ENCODE measurements at regions not wholly inside any gene's neighbourhood (a gene's known extent, or its start where the extent isn't known, plus 50 kb on each side); places are given as distances from the start of the nearest gene placed in this dataset.
"Not testable (repeated sequence)": the region's sequence is repeated elsewhere in the genome, so short reads cannot be mapped to it uniquely, and the experiment has no call there.

DNA sequence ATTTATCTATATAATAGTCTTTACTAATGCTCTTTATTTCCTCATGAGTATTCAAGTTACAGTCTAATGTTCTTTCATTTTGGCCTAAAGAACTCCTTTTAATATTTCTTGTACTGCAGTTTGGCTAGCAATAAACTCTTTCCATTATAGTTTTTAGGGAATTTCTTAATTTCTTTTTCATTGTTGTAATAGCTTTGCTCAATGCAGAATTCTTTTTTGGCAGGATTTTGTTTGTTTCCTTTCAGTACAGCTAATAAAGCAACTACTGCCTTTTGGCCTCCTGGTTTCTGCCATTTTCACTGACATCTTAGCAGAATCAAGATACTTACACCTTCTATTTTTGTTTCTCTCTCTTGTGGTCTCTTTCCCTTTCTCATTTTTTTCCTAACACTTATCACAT lies 390.4 kb upstream of the RGPD4 start:
- no peak for DNase-seq

DNA sequence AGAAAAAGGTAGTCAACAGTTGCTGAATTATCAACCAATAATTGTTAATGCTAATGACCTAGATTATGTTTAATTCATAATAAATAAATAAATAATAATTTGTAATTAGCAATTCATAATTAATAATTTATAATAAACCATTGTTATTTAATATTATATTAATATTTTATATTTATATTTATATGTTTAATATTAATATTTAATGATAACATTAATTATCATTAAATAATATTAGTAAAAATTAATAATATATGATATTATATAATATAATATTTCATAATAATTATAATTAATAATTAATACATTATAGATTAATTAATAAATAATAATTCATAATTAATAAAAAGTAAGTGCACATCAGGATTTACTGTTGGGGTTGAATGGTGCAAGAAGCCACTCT lies 389.4 kb upstream of the RGPD4 start:
- DNase-seq: no peak

DNA sequence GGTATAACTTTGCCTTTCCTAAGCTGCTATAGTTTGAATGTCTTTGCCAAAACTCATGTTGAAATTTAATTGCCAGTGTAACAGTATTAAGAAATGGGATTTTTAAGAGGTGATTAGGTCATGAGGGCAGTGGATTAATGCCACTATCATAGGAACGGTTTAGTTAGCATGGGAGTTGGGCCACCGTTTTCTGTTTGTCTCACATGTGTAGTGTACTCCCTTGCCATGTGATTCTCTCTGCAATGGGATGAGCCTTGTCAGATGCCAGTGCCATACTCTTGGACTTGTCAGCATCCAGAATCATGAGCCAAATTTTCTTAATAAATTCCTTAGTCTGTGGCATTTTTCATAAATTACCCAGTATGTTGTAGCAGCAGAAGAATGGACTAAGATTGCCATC lies 388.9 kb upstream of the RGPD4 start:
- DNase-seq: no peak

DNA sequence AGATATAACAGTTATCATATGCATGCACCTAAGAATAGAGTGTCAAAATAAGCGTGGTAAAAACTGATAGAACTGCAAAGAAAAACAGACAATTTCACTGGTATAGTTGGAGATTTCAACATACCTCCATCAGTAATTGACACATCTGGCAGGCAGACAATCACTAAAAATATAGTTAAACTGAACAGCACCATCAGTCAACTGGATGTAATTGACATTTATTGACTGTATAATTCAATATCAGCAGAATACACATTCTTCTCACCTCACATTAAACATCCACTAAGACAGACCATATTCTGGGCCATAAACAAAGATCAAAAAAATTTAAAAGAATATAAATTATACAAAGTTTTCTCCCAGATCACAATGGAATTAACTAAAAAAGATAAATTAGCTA lies 378.5 kb upstream of the RGPD4 start:
- no peak for DNase-seq

DNA sequence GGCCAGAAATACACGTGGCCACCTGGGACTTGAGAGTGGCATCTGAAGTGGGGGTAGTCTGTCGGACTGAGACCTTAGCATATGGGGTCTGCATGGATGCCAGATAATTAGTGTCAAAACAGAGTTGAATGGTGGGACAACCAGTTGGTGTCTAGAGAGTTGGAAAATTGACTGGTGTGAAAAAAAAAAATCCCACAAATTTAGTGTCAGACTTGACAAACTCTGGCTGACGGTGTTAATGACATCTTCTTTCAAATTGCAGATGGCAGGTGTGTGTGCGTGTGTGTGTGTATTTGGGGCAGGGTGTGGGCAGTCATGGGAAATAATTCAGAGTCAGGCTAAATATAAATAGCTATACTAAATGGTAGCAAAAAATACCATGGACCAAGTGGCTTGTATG lies 365.4 kb upstream of the RGPD4 start:
- no peak for DNase-seq

DNA sequence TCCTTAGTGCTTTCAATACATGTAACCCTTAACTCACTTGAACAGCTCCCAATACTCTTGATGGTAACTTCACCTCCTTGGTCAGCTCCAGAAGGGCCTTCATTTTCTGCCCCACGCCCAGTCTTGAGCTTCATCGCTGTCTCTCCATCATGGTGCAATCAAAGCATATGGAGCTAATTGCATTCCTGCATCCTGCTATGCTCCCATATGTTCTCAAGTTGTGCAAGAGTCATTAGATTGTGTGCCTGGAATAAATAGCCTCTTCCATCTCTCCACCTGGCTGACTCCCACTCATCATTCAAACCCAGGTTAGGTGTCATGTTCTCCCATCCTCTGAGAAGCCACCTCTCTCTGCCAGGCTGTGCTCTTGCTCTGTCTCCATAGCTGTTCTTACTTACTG lies 364.5 kb upstream of the RGPD4 start:
- no peak for DNase-seq

DNA sequence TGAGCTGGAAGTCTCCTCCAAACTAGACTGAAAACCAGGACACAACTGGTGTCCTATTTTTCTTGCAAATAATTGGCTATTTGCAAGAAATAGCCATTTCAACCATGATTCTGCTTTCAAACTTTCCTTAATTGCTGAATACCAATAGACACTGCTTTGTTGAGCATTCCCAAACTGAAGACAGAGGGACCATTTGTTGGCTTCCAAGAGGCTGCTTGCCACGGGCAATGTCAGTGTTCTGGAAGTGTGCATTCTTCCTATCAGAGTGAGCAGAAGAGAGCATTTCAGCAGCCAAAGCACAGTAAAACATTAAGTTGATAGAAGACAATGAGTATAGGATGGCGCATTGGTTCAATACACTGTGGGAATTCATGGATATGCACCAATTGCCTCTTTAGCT lies 360.5 kb upstream of the RGPD4 start:
- peak in 2 of 51 donors; percentile 8 to 12 for DNase-seq

DNA sequence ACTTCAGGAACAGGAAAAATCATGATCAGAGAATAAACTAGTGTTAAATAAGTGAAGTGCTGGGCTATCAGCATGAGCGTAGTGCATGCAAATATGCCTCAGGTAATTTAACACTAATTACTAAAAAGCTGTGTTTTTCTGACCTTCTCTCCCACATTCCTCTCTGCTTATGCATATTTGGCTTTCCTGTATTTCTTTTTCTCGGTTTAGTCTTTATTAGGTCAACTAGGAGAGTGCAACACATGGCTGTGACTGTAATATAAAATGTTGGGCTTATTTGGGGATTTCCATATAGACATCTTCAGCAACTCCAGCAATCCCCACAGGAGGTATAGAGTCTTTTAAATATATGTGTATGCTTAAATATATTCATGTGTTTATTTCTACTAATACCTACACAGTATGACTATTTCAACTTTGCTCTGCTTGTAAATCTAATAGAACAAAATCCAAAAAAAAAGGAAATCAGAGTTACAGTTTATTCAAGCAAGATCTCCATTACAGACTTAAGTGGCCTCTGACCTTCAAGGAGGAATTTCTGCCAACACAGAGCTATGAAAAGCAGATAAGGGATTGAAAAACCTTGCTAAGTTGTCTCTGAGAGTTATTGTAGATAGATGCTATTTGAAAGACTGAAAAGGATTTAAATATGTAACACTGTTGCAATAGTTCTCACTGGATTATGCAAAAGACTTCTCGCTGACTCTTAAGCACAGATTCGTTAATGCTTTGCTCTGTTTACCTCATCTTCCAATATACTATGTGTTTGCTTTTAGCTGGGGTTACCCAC lies 359.5 kb upstream of the RGPD4 start:
- DNase-seq: no peak

DNA sequence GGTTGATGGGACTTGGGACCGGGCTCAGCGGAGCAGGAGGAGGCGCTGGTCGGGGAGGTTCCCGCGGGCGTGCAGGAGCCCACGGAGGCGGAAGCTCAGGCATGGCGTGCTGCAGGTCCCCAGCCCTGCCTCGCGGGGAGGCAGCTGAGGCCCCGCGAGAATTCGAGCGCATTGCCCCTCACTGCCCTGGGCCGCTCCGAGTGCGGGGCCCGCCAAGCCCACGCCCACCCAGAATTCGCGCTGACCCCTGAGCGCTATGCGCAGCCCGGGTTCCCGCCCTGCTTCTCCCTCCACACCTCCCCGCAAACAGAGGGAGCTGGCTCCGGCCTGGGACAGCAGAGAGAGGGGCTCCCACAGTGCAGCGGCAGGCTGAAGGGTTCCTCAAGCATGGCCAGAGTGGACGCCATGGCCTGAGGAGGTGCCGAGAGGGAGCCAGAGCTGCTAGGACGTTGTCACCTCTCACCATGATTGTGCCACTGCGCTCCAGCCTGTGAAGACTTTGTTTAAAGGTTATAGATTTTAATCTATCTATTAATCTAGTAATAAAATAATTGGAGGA lies 357.2 kb upstream of the RGPD4 start:
- no peak for DNase-seq

DNA sequence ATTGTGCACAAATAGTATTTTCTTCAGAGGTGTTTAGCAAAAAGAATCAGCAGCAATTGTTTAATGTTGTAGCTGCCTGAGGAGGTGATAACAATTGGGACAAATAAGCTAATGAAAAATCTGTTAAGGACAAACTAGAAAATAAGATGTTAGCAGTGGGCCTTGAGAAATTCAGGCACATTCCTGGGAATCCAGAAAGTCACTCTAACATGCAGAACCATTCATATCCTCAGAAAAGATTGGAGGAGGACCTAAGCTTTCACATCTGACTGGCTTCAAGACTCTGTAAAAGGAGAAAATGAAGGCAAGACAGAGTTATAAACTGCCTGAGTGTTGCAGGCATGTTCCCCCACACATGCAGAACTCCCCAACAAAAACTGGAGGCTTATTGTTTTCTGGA lies 353.5 kb upstream of the RGPD4 start:
- no peak for DNase-seq

DNA sequence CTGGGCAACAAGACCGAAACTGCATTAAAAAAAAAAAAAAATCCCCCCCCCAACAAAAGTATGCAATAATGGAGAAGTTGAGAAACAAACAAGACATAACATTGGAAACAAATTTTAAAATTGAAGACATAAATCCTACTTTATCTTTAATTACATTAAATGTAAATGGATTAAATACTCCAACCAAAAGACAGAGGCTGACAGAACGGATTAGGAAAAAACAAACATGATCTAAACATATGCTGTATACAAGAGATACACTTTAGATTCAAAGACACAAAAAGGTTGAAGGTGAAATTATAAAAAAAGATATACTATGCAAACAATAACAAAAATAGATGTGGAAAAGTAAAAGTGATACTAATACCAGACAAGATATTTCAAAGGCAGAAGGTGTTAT lies 350.8 kb upstream of the RGPD4 start:
- no peak for DNase-seq

DNA sequence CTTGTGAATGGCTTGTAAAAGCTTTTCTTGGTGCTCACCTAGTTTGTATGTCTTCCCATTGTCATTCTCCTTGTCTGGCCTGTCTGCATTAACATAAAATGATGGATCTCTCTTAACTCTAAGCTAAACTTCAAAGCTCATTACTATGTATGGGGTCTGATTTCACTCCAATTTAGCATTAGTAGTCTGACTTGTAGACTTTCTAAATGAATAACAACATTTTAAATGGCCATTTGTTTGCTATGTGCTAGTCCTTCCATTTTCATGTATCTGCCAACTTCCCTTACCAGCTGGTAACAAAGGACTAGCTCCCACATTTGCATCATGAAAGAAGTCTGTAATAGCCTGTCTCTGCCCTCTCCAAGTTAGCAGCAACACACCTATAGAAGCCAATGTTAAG lies 324.2 kb upstream of the RGPD4 start:
- no peak for DNase-seq

DNA sequence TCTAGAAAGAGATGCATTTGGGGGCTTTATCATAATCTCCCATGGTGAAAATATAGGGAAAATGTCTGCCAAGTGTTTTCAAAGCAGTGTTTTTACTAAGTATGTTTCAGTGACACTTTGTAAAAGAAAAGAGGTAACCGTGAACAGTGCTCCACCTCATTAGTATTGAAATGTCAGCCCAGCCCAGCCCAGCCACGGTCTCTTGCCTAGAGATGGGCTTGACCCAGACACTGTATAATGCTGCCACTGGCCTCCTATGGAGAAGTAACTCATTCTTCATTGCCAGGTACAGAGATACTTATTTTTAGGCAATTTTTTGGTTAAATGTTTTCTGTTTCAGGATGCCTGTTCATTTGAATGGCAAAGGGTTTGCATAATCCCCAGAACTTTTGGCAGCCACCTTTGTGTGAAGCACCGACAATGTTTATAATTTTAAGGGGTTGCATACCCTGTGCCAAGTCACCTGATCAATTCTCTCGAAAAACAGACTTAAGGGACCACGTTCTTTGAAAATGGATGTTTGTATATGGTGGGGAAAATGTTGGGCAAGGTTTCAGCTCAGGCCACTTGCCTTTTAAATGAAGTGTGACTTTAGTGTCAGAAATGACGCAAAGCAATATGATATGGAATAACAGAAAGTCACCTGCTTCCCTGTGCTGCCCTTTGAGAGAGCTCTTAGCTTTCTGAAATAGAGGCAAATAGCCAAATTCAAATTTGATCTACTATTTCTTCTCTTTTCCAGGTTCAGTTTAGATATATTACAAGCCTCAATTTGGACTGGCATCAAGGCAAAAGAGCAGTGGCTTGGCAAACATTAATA lies 314.5 kb upstream of the RGPD4 start:
- no peak for DNase-seq

DNA sequence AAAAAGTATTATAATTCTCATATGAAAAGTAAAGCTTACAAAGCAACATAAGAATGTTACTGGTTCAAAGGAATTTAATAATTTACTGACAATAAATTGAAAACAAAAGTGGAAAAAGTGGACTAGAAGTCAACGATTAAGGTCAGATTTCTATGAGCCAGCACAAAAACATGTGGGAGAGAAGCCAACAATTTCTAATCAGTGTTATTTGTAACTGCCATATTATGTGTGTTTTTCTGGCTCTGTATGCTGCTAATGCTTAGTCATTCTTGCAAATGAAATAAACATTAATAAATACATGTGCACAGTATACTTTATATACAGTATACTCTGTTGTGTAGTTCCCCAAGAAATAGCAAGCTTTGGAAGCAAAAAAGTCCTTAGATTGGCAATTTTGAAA lies 301.3 kb upstream of the RGPD4 start:
- DNase-seq: no peak

DNA sequence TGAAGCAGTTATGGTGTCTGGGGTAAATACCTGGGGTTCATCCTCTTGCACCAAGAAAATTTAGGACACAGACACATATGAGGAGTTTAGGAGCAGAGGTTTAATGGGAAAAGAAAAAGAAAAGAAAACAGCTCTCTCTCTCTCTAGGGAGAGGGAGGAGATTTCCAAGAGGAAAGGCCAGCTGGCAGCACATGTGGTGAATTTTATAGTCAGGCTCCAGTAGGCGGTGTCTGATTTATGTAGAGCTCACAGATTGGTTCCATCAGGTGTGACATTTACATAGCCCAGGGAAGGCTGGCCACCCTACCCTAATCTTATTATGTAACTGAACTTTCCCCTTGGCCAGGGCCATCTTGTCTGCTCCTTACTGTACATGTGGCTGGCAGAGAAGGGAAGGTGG lies 297.5 kb upstream of the RGPD4 start:
- no peak for DNase-seq

DNA sequence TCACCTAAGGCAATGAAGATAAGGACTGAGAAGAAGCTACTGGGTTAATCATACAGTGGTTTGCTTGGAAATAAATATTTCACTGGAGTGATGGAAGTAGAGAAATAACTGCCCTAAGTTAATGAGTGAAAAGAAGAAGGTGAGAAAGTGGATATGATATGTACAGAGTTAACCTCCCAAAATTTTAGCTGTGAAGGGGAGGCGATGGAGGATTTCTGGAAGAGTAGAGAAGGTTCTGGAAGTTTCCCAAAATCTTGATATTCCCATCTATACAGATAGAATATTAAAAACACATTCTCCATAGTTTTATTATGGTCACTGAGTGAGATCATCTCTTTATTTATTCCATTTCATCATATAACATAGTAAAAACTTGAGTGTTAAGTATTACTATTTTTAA lies 296.6 kb upstream of the RGPD4 start:
- no peak for DNase-seq

DNA sequence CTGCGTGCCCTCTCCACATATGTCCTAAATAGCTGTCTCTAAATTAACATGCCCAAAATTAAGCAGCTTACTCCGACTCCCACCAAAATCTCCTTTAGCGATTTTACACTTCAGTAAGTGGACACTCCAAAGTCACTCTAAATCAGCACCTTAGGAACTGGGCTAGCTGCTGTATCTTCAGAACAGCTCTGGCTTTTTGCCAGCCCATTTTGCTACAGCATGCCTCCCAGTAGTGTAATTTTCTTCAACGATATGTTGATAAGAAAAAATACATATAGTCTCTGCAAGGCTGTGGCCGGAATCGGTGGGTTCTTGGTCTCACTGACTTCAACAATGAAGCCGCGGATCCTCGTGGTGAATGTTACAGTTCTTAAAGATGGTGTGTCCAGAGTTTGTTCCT lies 291.8 kb upstream of the RGPD4 start:
- no peak for DNase-seq

DNA sequence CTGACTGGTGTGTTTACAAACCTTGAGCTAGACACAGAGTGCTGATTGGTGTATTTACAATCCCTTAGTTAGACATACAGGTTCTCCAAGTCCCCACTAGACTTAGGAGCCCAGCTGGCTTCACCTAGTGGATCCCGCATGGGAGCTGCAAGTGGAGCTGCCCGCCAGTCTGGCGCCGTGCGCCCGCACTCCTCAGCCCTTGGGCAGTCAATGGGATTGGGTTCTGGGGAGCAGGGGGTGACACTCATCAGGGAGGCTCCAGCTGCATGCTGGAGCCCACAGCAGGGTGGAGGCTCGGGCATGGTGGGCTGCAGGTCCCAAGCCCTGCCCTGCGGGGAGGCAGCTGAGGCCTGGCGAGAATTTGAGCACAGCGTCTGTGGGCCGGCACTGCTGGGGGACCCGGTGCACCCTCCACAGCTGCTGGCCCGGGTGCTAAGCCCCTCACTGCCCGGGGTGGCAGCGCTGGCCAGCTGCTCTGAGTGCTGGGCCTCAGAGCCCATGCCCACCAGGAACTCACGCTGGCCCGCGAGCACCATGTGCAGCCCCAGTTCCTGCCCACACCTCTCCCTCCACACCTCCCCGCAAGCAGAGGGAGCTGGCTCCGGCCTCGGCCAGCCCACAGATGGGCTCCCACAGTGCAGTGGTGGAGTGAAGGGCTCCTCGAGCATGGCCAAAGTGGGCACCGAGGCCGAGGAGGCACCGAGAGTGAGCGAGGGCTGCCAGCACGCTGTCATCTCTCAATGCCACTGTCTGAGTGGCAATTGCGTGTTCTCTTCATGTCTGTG lies 290.6 kb upstream of the RGPD4 start:
- not testable (repeated sequence) for DNase-seq

DNA sequence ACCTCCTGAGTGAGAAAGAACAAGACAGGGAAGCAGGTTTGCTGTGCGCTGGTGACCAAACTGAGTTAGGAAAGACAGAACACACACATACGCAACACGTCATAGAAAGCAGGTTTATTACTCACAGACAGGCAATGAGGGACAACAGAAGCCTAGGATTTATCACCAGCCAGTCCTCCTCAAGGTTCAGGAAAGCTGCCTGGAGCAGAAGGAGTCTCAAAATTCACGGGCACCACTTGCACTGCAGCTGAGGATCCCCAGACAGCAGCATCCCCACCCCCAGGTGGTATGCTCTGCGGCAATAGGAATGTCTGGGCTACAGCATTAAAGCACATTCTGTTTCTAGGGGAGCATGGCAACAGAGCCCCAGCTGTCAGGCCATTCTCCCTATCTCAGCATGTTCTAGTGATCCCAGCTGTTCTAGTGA lies 284.4 kb upstream of the RGPD4 start:
- peak in 1 of 51 donors; percentile 27 for DNase-seq

DNA sequence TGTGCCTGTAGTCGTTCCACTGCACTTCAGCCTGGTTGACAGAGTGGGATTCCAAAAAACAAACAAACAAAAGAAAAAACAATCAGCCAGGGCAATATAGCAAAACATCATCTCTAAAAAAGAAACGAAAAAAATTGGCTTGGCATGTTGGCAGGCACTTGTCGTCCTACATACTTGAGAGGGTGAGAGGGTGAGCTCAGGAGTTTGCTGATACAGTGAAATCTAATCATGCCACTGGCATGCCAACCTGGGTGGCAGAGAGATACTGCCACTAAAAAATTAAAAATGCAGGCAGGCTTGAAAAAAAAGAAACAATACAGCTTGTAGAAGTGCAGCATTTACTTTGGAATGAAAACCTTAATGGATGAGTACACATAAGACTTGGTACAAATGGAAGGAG lies 282.9 kb upstream of the RGPD4 start:
- DNase-seq: no peak

DNA sequence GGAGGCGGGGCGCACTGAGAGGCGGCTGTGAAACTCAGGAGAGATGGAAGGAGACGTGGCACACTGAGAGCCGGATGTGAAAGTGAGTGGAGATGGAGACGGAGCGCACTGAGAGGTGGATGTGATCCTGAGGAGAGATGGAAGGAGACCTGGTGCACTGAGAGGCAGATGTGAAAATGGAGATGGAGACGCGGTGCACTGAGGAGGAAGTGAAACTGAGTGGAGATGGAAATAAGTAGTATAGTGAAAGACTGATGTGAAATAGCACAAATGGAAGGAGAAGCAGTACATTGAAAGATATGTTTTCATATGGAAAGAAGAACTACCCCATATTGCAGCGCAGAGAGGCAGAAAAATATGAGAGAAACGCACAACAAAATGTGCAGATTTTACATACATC lies 281.6 kb upstream of the RGPD4 start:
- no peak for DNase-seq

DNA sequence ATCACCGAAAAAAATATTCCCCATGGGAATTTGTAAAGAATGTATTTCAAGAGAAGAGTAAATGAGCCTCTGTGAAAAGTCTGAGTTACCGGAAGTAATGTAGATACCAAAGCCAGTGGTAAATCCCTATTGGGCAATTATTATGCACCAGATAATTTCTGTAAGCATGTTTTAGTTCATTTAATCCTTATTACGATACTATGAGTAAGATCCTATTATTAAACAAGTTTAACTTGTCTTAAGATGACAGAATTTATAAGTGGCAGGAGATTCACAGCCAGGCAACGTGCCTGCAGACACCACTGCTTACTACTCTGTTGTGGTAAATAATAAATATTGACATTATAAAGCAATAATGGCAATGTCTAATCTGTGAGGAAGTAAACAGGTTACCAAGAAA lies 280.8 kb upstream of the RGPD4 start:
- no peak for DNase-seq
